SHP77 (cell line): ENCODE measurements at regions not wholly inside any gene's neighbourhood (a gene's known extent, or its start where the extent isn't known, plus 50 kb on each side); places are given as distances from the start of the nearest gene placed in this dataset.

Experiments used
- DNase-seq, 2 experiments: peaks; one replicate each; lab custom pipeline; 2025; lab: John Stamatoyannopoulos, UW

DNA sequence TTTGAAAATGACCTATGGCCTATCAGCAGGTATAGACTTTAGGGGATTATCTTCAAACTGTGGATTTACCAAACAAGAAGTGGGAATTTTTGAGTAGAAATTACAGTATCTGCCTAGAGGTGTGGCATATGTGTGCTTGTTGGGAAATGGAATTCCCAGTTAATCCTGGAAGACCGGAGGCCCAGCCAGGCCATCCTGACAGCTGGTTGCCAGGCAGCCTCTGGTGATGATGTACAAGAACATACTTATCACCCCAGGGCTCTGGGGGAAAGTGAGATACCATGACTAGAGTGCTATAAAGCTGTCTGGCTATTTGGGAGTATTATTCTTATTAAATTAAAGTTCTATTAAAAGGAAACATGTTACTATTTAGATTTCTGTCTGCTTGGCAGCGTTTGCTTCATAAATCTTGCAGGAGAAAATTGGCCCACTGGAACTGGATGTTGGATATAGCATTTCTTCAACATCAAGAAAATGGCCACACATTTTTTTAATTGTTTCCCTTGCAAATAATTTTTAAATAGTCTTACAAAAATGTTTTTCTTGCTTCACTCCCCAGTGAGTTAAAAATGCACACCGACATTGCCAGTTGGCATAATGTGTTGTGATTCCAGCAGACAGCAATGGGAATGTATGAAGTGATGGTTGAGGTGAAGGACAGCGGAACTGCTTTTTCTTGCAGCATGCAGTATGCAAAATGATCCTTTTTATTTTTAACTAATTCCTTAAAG is 187.8 kb downstream of the MYLK4 start:
- DNase-seq, result no peak

DNA sequence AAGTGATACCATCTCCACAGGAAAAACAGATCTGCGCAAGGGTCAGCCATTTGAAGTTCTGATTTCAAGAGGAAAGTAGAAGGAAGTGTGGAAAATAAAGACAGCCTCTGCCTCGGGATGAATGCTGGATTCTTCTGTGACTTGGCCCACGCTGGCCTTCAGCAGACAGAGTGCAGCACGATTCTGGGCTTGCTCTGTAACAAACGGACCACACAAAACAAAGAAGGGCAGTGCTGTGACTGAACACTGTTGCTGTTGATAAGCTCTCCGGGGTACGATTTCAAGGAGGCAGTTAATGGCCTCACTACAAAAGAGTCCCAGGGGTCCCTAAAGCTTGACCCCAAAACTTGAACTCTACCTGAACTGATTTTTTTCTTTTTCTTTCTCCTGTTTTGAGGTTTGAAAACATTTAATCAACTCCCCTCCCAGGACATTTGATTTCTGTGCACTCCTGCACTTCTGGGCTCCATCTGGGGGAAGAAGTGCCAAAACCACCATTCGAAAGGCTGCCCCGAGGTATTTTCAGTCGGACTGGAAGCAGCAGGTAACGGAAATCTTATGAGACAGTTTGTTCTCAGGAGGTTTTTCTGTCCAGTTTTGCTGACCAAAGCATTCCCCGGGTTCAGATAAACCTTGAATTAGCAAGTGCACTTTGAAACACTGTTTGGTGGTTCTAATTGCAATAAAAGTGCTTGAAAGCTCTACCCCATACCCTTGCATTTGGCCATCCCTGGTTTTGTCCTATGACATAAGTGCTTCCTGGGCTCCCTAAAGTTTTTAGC is 189.6 kb downstream of the MYLK4 start:
- DNase-seq, result no peak

DNA sequence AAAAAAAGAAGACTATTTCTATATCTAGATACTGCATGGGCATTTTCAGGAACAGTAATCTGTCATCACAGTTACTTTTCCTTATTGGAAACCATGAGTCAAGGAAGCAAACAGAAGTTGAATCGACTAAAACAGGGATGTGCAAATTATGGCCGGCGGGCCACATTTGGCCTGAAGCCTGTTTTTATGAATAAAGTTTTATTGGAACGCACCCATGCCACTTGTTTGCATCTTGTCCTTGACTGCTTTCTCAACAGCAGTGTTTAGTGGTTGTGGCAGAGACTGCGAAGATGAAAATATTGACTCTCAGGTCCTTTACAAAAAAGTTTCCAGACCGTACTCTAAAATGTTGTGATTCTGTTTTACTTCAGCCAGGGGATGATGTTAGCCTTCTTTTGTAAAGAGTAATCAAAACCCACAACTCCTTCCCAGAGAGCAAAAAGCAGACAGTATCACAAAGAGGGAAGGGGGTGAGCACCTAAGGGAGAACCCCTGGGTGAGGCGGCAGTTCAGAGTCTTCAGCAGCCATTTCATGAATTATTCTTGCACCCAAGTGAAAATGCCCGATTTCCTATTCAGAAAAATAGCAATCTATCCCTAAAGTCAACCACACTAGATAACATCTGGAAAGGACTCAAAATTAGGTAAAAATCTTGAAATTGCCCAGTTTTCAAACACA is 190.4 kb downstream of the MYLK4 start:
- DNase-seq, result no peak

DNA sequence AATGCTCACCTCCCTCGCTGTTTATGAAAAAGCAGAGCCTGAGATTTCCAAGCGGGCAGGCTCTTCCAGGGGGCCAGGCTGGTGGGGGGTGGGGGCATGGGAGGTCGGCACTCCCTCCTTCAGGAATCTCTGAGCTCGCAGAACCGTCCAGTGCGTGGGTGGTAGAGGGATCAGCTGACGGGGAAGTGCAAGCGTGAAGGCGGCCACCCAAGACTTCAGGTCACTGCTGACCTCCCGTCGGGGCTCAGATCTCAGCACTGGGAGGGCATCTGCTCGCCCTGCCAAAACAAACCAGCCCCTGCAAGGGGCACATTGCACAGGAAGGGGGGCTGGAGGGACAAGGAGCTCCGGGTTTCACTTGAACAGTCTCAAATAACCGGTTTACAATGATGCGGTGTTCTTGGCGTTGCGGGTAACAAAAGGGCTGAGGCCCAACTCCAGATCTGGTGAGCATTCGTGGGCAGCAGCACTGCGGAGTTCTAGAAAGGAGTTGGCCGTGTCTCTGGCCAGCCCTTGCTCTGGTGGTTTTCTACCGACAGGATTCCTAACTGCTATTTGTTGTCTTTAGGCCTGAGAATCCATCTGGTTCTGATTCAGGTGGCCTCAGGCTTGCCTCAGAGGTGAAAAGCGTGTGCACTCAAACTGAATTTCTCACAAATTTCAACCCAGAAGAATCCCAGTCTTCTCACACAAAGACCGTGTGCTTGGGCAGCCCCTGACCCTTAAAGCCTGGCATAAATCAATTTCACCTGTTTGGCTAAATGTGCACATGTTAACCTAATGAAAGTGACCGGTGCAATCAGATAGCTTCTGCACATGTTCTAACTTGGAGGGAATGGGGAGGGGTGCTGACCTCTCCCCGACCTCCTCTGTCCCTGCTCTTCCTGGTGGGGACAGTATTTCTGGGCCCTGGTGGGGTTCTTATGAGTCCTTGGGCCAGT is 191.6 kb downstream of the MYLK4 start:
- no peak for DNase-seq

DNA sequence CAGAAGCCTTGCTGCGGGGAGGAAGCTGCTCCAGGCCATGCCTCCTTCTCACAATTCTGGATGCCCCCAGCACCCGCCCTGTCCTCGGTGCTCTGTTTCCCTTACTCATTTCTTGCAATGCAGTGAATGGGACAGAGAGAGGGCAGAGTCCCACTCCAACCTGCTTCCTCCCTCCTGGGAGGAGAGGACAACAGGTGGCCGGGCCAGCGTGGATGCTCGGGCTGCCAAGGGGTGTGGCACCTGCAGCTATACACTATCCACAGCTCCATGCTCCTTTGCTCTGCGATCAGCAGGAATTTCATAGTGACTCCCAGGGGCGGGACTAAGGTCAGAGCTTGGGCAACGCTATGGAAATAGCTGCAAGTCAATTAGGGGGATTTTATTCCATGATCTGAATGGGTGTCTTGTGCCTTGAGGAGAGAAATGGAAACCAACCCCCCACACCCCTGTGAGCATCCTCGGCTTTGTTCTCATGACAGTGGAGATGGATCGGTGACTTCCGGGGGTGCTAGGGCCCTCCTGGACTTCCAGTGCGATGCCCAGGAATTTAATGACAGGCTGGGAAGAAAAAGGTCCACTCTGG is 192.5 kb downstream of the MYLK4 start:
- no peak for DNase-seq

DNA sequence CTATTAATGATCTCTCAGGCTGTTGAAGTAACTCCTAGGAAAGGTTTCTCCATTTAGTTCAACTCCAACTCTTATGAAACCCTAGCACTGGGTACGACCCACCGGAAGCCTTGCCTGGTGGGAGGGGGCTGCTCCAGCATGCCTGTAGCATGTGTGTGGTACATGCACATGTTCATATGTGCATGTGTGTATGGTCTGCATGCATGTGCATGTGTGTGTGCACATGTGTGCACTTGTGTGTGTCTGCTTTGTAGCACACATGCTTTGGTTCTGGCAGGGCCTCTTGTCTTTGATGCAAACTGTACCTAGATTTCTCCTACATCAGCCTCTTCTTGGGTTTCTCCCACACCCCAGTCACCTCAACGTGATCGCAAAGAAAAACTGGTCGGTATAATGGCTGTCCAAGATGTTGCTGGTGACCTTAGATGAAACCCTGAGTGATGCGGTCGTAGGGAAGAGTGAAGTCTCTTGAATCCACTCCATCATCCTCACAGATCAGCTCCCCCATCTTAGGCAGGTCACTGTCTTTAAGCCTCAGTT is 193.5 kb downstream of the MYLK4 start:
- DNase-seq, result no peak

DNA sequence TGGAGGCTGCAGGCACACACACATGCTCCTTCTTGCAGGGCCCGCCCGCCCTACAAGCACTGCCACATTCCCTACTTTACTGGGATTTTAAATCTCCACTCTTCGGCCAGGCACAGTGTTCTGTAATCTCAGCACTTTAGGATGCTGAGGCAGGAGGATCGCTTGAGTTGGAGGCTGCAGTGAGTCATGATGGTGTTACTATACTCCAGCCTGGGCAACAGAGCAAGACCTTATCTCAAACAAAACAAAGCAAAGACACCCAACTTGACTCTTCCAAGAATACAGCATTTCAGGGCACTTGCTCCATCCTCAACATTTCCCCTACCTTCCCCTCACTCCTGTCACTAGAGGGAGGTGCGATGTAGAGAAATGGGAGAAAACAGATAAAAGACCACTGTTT is 194.0 kb downstream of the MYLK4 start:
- no peak for DNase-seq

DNA sequence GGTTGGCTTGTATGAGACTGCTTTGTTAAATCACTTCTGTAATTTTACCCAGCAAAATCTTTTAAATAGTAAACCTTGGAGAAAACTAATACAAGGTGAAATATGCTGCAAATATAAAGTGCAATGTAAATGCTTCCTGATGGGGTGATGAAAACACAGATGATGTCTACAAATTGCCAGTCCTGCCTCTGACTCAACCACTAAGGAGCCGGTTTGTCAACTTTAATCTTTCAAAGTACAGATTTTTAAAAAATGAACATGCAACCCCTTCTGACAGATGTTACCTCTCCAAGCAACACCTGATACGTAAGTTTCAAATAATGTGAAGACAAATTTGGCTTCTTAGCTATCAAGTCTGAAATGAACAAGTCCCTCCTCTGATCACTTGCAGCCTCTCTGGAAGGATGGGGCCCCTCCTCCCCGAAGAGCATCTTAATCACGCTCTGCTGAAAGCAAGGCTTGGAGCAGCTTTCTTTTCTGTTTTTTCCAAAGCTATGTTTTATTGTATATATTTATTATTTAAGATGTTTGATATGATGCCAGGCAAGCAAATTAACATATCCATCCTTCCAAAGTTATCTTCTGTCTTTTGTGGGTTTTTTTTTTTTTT is 196.0 kb downstream of the MYLK4 start:
- no peak for DNase-seq

DNA sequence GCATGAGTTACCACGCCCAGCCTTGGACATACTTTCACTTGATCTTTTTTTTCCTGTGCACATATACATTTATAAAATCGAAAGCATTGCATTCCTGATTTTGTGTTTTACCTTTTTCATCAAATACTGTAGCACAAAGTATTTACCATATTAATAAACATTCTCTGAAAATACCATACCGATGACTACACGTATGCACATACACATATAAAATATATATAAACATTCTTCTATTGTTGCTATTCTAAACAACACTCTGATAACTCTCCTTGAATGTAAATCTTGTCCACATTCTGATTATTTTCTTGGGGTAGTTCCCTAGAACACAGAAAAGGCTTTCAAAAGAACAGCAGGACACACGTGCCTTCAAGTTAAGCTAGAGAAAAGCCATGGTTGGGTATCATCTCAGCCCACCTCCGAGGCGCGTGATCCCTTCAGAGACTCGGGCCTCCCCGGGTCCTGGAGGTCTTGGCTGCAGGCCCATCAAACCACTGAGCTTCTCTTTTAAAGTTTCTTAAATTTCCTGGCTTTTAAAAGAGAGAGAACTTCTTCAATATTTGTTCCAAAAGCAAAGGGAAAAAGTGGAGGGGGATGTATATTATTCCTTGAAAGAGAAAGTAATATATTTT is 198.1 kb downstream of the MYLK4 start:
- DNase-seq, result no peak

DNA sequence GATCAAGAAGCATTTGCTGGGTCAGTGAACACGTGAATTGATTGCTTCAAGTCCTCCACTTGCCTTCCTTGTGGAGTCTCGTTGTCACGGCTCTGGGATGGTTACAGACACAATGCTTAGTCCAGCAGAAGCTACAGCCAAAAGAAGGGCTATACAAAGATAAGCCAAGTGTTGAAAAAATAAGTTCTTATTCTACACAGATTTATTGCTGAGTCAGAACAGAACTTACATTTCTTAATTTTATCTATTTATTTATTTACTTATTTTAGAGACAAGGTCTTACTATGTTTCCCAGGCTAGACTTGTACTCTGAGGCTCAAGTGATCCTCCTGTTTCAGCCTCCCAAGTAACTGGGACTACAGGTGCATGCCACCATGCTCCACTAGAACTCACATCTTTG is 199.0 kb downstream of the MYLK4 start:
- no peak for DNase-seq

DNA sequence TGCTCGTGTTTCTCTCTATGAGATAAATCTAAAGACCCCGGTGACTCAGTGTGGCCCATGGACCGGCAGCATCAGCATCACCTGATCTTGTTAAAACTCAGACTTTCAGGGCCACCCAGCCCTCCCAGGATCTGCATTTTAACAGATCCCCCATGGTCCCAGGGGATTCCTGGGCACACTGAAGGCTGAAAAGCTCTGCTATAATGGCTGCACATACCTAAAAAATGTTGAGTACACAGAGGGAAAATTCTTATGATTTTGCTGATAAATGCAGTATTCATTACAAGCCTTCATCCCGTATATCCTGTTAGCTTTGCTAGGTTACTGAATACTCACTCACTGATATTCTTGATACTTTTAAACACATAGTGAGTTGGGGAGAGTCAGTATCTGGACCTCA is 200.5 kb downstream of the MYLK4 start:
- no peak for DNase-seq

DNA sequence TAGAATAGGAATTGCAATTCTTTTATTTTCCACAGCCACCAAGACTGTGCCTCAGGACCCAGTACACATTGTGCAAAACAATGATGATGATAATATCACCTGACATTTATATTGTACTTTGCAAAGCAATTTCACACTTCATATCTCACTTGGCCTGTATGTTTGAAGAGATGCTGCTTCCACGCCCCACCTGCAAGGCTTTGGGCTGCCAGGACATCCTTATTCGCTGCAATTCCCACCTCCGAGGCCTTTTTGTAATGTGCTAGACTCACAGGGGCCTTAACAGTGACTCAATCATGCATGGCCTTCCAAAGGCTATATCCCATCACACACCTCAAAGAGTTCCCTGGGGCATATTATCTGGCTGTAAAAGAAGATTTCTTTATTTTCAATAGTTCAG is 200.9 kb downstream of the MYLK4 start:
- DNase-seq, result no peak

DNA sequence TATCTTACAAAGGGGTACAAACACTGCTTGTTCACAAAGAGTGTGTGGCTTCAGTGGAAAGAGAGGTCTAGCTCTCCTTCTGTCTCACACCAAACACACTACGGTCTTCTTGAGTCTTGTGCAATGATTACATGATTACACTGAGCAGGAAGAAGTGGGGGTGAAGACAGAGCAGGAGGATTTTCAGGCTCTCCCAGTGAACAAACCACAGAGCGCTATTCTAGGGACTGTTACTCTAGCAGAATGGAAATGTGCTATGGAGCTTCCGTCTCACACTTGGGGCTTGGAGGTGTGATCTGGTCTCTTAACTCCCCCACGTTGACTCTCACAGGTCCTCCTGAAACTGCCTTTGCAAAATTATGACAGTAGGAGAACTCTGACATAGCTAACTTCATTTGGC is 203.4 kb downstream of the MYLK4 start:
- DNase-seq, result no peak

DNA sequence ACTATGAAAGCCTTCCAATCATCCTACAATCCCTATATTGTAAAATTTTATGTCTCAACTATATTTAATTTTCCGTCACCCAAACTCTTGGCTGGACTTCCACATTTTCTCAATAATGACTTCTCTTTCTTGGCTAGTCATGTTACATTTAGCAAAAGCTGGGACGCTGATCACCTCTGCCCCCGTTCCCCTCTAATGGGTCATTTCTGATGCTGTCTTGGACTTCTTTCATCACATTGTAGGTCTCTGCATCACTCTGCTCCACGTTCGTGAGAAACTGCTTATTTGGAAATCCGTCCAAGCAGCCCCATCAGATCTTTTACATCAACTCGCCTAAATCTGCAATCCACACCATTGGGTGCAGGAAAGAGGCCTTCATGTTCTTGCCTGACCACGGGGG is 203.8 kb downstream of the MYLK4 start:
- DNase-seq, result no peak

DNA sequence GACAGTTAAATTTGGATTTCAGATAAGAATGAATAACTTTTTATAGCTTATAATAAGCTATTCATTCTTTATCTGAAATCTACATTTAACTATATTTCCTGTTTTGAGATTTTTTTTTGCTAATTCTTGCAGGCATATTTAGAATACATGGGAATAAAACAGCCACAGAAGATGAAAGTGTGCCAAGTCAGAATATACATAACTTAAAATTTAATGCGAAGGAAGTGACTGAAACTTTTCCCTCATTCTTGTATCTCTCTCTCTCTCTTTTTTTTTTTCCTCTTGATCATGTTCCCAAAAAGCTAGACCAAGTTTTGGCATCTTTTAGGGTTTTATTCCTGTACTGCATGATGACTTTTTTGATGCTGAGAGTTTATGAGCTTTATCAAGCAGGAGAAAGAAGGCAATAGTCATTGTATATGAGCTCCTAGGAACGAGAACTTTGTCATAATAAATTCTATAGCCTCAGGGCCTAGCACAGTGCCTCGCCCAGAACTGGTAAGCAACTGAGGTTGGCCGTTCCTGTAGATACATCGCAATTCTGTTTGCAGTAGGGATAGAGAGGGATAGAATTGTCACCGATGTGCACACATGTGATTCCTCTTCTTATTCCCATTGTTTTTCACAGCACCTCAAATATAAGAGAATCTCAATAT is 205.2 kb downstream of the MYLK4 start:
- DNase-seq, result no peak

DNA sequence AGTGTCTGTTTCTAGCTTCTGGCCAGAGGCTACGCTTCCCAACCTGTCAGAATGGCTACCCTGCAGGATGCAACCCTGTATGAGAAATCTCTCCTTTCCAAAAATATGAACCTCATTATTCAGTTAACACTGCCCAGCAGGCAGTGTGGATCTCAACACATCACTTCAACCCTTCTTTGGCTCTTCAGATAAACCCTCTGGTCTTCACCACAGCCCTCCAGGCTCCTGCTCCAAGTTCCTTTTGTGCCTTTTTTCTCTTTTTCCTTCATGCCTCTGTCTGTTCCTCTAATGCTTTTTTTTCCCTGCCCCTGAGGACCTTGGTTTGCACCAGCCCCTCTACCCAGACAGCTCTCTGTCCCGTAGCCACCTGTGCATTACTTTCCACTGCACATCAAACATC is 207.4 kb downstream of the MYLK4 start:
- no peak for DNase-seq

DNA sequence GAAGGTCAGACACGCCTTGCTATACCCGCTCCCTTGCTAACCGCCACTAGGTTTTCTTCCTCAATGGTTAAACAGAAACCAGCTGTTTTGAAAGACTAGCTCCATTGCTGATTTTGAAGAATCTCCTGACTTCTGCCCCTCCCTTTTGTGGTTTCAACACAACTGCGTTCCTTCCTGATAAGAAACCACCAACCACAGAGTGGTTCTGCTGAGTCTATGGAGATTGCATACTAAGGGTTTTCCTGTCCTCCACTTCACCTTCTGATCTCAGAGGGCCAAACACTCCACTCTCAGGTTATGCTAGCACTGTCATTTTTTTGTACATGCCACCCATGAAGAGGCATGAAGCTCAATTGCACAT is 207.9 kb downstream of the MYLK4 start:
- no peak for DNase-seq

DNA sequence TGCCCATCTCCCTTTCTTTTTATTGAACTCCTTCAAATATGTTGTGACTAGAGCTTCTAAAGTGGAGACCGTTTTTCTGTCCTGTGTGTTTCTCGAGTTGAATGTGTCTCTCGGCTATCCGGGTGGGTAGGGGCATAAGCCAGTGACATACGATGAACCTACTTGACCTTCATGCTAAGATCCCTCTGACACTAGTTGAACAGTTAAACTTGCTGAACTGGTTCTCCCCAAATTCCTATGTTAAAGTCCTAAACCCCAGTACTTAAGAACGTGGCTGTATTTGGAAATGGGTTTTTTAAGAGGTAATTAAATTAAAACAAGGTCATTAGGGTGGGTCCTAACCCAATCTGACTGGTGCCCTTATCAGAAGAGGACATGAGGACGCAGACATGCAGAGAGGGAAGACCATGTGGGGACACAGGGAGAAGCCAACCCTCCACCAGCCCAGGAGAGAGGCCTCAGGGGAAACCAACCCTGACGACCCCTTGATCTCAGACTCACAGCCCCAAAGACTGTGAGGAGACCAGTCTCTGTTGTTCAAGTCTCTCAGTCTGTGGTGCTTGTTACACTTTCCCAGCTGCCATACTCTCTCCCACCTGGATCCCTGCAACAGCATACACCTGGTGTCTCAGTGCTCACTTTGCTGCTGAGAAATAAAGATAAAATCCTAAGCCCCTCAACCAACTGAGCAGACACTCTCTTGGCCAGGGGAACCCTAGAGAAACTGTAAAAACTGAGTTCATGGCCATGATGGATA is 208.4 kb downstream of the MYLK4 start:
- DNase-seq, result no peak

DNA sequence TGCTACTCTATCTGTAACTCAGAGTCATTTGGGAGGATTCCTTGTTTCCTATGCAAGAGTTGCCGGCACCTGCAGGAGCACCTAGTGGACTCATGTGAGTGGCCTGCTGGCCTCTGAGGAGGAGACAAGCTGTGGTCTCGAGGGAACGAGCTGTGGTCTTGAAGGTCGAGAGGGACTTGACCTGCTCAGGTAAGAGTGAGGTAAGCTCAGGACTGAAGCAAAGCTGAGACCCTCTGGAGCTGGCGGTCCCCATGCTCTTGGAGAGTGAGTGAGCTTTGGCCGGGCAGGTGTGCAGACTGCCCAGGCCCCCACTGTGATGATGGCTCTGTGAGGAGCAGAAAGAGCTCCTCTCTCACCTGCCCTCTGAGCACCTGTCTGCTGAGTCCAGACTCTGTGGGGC is 214.3 kb downstream of the MYLK4 start:
- no peak for DNase-seq
